Natural killer cell (primary cell): ENCODE measurements at regions not wholly inside any gene's neighbourhood (a gene's known extent, or its start where the extent isn't known, plus 50 kb on each side); places are given as distances from the start of the nearest gene placed in this dataset.

Experiments
- ATAC-seq, 3 donors: fragments of 150-1000 bp in 2 of 3; fragments of 200-7000 bp in 1 of 3; cut with Tn5 transposase; 1 replicate in 1 of 3; 2 replicates in 2 of 3; pipeline ENCODE4 v1.10.0; 2021; ENCODE audit warnings: mild to moderate bottlenecking in 2 of 3, moderate library complexity in 2 of 3
- DNase-seq, 2 donors: peaks; one replicate each; pipeline versions ENCODE4 v3.0.0 to v3.0.0-alpha.2; 2013 to 2021; ENCODE audit warnings: mixed read lengths in 1 of 2
- H3K27ac ChIP-seq: one replicate; pipeline ENCODE4 v1.5.1; 2013; ENCODE audit warnings: mild to moderate bottlenecking, low read length
- H3K27me3 ChIP-seq: one replicate; pipeline ENCODE4 v1.6.1; 2013; ENCODE audit warnings: low read length; ENCODE audit not compliant: control insufficient read depth, insufficient read depth
- H3K36me3 ChIP-seq: one replicate; pipeline ENCODE4 v1.6.1; 2013; ENCODE audit warnings: low read length; ENCODE audit not compliant: control insufficient read depth, insufficient read depth
- H3K4me1 ChIP-seq: one replicate; pipeline ENCODE4 v1.6.1; 2013; ENCODE audit warnings: low read length; ENCODE audit not compliant: control insufficient read depth, insufficient read depth
- H3K4me3 ChIP-seq: one replicate; pipeline ENCODE4 v1.5.1; 2013; ENCODE audit warnings: low read length
- H3K9me3 ChIP-seq: one replicate; pipeline ENCODE4 v1.6.1; 2013; ENCODE audit warnings: low read length; ENCODE audit not compliant: control insufficient read depth, insufficient read depth
- H3K27ac Mint-ChIP-seq, 2 donors: one replicate each; pipeline ENCODE4 v1.8.0; 2022; ENCODE audit warnings: mild to moderate bottlenecking in 2 of 2, mixed read lengths in 2 of 2, moderate library complexity in 1 of 2
- H3K27me3 Mint-ChIP-seq, 2 donors: one replicate each; pipeline ENCODE4 v1.8.0; 2022; ENCODE audit warnings: low read depth in 2 of 2, mixed read lengths in 2 of 2
- H3K36me3 Mint-ChIP-seq: one replicate; pipeline ENCODE4 v1.8.0; 2022; ENCODE audit warnings: mixed read lengths
- H3K4me1 Mint-ChIP-seq, 2 donors: one replicate each; pipeline ENCODE4 v1.8.0; 2022; ENCODE audit warnings: mixed read lengths in 2 of 2
- H3K4me3 Mint-ChIP-seq: one replicate; pipeline ENCODE4 v1.8.0; 2022; ENCODE audit warnings: mild to moderate bottlenecking, moderate library complexity, mixed read lengths
- H3K9me3 Mint-ChIP-seq, 2 donors: one replicate each; pipeline ENCODE4 v1.8.0; 2022; ENCODE audit warnings: mixed read lengths in 2 of 2
- WGBS: methylation state at CpG from one replicate; pipeline ENCODE4 v1.1.7; 2013; ENCODE audit warnings: missing lambda C conversion rate; ENCODE audit not compliant: insufficient coverage; 5-methylcytosine and 5-hydroxymethylcytosine counted together
- intact Hi-C: fragments of 100-400 bp; cut with micrococcal nuclease; formaldehyde crosslinking; loops from one replicate; pipeline ENCODE4 v1.14.2; 2022
- TF ChIP-seq, protein P1 (sequence below): fragments of 200-600 bp; IDR thresholded peaks from one replicate; pipeline ENCODE4 v1.8.0; 2022; ENCODE audit warnings: antibody characterized with exemption

DNA sequence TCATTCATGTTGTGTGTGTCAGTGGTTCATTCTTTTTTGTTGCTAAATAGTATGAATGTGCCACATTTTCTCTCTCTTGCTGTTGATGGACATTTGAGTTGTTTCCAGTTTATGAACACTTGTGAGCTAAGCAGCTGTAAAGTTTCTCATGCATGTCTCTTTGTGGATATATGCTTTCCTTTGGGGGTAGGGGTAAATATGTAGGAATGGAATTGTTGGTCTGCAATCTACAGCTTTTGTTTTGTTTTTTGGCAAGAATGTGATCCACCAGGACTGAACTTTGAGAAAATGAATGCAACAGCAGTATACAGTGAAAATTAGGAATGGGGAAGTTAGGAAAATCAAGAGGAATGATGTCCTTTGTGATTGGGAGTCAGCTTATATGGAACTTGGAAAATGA lies 226.3 kb downstream of the CDCA7 start:
- Mint-ChIP-seq H3K36me3 (no peaks in the 10 kb centered on the region), H3K9me3 (no peaks in the 10 kb centered on the region), H3K4me3 (no peak overlapping the region), H3K27me3 (peaks cover 8 to 16% of the 10 kb centered on the region in 2 donors), H3K4me1 (no peaks in the 10 kb centered on the region), H3K27ac (no peak overlapping the region)
- H3K4me1 ChIP-seq: no peaks in the 10 kb centered on the region
- intact Hi-C loops: no loop called here
- no peak for ATAC-seq
- DNase-seq: no peak
- no peaks in the 10 kb centered on the region for H3K9me3 ChIP-seq
- H3K4me3 ChIP-seq: no peak overlapping the region
- TF ChIP-seq, protein P1, sequence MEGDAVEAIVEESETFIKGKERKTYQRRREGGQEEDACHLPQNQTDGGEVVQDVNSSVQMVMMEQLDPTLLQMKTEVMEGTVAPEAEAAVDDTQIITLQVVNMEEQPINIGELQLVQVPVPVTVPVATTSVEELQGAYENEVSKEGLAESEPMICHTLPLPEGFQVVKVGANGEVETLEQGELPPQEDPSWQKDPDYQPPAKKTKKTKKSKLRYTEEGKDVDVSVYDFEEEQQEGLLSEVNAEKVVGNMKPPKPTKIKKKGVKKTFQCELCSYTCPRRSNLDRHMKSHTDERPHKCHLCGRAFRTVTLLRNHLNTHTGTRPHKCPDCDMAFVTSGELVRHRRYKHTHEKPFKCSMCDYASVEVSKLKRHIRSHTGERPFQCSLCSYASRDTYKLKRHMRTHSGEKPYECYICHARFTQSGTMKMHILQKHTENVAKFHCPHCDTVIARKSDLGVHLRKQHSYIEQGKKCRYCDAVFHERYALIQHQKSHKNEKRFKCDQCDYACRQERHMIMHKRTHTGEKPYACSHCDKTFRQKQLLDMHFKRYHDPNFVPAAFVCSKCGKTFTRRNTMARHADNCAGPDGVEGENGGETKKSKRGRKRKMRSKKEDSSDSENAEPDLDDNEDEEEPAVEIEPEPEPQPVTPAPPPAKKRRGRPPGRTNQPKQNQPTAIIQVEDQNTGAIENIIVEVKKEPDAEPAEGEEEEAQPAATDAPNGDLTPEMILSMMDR: no peak
- no peaks in the 10 kb centered on the region for H3K27me3 ChIP-seq
- no peaks in the 10 kb centered on the region for H3K36me3 ChIP-seq
- no peak overlapping the region for H3K27ac ChIP-seq

DNA sequence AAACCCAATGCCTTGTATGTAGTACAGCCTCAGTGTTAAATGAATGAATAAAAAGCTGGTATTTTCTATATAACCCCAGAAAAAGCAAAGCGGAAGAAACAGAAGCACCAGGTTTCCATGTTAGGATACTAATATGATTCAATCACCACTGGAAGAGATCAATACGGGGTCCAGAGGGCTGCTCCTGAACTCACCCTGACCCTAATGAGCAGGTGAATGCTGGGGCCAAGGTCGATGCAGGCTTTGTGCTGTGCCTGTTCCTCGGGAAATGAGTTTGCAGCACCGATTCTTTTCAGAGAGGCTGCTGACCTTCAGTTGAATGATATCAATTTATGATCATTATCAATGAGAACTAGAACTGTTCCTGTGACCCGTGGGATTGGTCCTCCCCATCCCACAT lies 228.5 kb downstream of the CDCA7 start:
- H3K36me3 Mint-ChIP-seq: no peaks in the 10 kb centered on the region
- H3K4me3 Mint-ChIP-seq: no peak overlapping the region
- TF ChIP-seq, protein P1: no peak
- intact Hi-C loops: no loop called here
- DNase-seq (no peak), ATAC-seq (no peak)
- Histone ChIP-seq H3K4me1 (no peaks in the 10 kb centered on the region), H3K36me3 (no peaks in the 10 kb centered on the region), H3K27ac (no peak overlapping the region), H3K27me3 (no peaks in the 10 kb centered on the region), H3K4me3 (no peak overlapping the region), H3K9me3 (no peaks in the 10 kb centered on the region)
- H3K4me1 Mint-ChIP-seq: no peaks in the 10 kb centered on the region
- peaks cover 8 to 23% of the 10 kb centered on the region in 2 donors for H3K27me3 Mint-ChIP-seq
- no peaks in the 10 kb centered on the region for H3K9me3 Mint-ChIP-seq
- WGBS: 80% methylated on average over 6 of the region's 6 CpGs
- H3K27ac Mint-ChIP-seq: no peak overlapping the region

DNA sequence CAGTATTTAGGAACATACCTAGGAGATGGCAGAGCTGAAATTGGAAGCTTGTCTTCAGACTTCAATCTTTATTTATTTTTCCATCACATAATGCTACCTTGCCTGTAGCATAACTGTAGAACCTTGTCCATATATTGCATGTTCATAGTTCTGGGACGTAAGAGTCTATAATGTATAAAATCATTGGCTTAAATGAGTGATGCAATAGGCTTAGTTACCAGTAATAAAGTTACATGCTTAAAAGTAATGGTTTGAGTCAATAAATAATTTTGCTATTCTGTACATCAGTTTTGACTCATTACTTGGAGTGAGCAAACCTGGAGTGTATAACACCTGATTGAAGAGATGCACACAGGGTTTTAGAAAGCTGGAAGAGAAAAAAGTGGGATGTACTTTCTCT lies 229.3 kb downstream of the CDCA7 start:
- Histone ChIP-seq H3K36me3 (no peaks in the 10 kb centered on the region), H3K27ac (no peak overlapping the region), H3K4me1 (no peaks in the 10 kb centered on the region), H3K27me3 (no peaks in the 10 kb centered on the region), H3K4me3 (no peak overlapping the region), H3K9me3 (no peaks in the 10 kb centered on the region)
- Mint-ChIP-seq H3K4me1 (no peaks in the 10 kb centered on the region), H3K9me3 (no peaks in the 10 kb centered on the region), H3K36me3 (no peaks in the 10 kb centered on the region), H3K27me3 (peaks cover 8 to 31% of the 10 kb centered on the region in 2 donors), H3K27ac (no peak overlapping the region), H3K4me3 (no peak overlapping the region)
- TF ChIP-seq, protein P1: no peak
- 89% methylated on average over 1 of the region's 1 CpG for WGBS
- DNase-seq (no peak), ATAC-seq (no peak)
- intact Hi-C loops: no loop called here

DNA sequence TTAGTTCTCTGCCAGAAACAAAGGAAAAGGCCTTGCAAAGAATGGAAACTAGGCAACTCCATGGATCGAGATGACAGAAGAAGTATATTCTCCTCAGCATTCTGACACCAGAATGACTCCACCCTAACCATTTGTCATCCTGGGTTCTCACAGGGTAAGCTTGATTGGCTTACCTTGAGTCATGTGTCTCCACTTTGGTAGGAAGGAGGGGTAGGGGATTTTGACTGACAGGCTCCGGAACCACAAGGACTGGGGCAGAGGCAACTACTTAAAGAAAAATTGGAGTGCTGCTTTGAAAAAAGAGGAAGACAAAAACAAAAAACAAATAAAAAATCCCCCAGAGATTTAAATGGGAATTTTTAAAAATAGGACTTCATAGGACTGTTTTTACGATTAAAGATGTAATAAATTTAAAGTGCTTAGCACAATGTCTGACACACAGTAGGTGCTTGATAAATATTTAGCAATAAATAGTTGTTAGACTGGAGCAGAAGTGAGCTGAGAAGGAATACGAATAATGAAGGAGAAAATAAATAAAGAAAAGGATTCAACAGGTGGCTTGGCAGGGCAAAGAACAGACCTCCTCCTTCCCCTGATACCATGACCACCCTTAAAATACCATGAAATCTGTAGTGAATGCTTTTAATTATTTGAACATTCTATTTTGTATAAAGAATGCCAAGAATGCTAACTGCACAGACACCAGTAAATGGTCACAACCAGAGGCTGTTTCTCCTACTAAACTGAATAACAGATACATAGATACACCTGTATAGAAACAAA lies 230.2 kb downstream of the CDCA7 start:
- H3K9me3 Mint-ChIP-seq: no peaks in the 10 kb centered on the region
- Histone ChIP-seq H3K36me3 (no peaks in the 10 kb centered on the region), H3K4me3 (no peak overlapping the region), H3K9me3 (no peaks in the 10 kb centered on the region), H3K27ac (no peak overlapping the region), H3K4me1 (no peaks in the 10 kb centered on the region), H3K27me3 (no peaks in the 10 kb centered on the region)
- peaks cover 8 to 38% of the 10 kb centered on the region in 2 donors for H3K27me3 Mint-ChIP-seq
- no peaks in the 10 kb centered on the region for H3K4me1 Mint-ChIP-seq
- TF ChIP-seq, protein P1: no peak
- intact Hi-C loops: no loop called here
- 45% methylated on average over 3 of the region's 4 CpGs for WGBS
- no peak for ATAC-seq
- H3K36me3 Mint-ChIP-seq: no peaks in the 10 kb centered on the region
- no peak overlapping the region for H3K27ac Mint-ChIP-seq
- no peak for DNase-seq
- H3K4me3 Mint-ChIP-seq: no peak overlapping the region
